PC-9 (cell line): ENCODE measurements at regions not wholly inside any gene's neighbourhood (a gene's known extent, or its start where the extent isn't known, plus 50 kb on each side); places are given as distances from the start of the nearest gene placed in this dataset.

Experiments used
- CTCF ChIP-seq: fragments of 200-600 bp; sonication (generic); conservative IDR thresholded peaks from 2 replicates; pipeline ENCODE4 v1.6.1; 2017; ENCODE audit warnings: mixed run types, antibody characterized with exemption, mild to moderate bottlenecking, moderate library complexity
- EZH2 ChIP-seq: fragments of 200-600 bp; sonication (generic); IDR thresholded peaks from 2 replicates; pipeline ENCODE4 v1.8.0; 2017; ENCODE audit warnings: antibody characterized with exemption, low read depth

- TF ChIP-seq EZH2 (no peak), CTCF (no peak)
These were observed 214.7 kb upstream of the PDE10A start for GRCh38 chr6:165877773-165878172.
